HG03558 (cell line): ENCODE measurements at regions not wholly inside any gene's neighbourhood (a gene's known extent, or its start where the extent isn't known, plus 50 kb on each side); places are given as distances from the start of the nearest gene placed in this dataset.

Source experiments
- ATAC-seq: cut with Tn5 transposase; IDR thresholded peaks from one replicate; pipeline ENCODE4 v1.9.1; 2021; ENCODE audit warnings: moderate number of reproducible peaks; ENCODE audit not compliant: unreplicated experiment; ENCODE audit errors: extremely low read depth

DNA sequence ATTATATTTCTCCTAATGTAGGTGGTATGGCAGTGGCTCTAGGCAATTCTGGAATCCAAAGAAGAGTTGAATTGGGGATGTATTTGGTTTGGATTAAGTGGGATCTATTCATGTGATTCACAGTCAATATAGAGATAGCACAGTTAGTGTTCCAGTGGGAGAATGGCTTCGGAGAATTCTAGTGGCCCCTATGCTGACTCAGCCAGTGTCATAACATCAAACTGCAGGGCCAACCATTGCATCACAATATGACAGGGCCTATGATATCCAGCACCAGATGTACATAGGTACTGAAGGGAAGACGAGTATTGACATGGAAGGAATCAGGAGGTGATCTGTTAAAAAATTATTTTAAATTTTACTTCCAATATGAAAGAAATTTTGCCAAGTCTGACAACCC is 302.8 kb upstream of the UBE2E2 start:
- ATAC-seq, result no peak

DNA sequence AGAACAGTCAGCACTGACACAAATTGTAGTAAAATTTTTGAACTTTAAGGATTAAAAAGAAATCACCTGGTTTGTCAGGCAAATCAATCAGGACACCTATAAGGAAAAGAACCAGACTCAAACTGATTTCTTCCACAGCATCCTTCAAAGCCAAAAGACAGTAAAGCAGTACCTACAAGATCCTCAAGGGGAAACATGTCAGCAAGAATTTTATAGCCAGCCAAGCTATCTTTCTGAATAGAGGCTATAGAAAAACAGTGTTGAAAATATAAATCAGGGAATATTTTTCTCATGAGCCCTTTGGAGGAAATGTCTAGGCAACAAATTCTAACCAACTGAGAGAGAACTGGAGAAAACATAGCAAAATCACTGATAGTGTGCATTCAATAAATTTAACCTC is 301.4 kb upstream of the UBE2E2 start:
- ATAC-seq, result no peak

DNA sequence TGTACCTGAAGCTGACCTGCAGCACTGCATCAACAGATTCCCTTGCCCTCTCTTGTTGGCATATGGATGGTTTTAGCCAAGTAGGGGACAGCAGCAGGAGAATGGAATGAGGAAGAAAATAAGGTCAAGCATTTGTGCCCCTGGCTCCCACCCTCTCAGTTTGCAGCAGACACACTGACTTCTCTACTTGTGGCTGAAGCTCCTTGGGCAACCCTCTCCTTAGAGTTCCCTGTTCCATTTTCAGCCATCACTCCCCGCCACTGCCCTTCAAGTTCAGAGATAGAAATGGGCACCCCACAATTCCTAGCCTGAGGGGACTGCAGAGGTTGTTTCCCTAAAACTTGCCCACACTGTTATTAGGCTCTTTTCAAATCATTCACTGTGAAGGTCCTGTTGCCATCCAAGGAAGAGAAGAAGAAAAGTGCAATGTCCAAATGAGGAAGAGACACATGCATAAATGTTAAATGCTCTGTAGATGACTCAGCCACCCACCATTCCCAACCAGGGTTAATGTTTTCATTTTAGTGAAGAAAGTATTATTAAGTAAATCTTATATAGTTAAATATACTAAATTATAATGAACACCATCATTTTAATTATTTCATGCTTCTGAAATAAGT is 295.9 kb upstream of the UBE2E2 start:
- no peak for ATAC-seq

DNA sequence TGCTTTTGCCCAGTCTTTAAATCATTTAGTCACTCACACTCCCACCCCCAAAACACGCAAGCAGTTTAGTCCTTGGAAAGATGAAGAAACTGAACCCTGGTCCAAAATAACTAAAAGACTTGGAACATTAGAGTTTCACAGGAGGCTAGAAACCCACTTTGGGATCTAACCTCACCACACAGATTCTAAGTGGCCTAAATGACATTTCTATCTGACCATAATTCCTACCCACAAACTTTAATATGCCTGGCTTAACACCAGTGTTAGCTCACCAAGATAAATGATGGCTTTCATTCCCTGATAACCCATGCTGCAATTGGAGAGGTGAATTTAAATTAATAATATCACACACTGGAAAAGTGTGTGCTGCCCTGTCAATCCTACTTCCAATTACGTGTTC is 295.3 kb upstream of the UBE2E2 start:
- ATAC-seq, result no peak

DNA sequence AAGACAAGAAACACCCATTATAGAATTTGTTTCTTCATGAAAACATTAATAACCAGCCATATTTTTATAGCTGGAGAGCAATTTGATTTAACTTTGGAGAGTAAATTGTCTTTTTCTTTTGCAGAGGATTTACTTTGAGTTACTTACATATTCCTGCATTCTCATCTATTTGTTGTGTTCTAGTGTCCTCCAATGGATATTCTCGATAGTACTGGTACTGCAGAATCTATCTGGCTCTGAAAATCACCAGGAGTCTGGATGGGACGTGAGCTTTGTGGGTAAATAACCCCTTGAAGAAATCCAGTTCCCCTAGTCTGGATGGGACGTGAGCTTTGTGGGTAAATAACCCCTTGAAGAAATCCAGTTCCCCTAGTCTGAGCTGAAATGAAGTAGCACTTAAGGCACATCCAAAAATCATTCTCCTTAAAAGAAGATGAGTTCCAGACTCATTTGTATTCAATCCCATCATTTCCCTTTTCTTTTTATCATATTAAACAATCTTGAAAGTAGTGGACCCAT is 294.1 kb upstream of the UBE2E2 start:
- no peak for ATAC-seq

DNA sequence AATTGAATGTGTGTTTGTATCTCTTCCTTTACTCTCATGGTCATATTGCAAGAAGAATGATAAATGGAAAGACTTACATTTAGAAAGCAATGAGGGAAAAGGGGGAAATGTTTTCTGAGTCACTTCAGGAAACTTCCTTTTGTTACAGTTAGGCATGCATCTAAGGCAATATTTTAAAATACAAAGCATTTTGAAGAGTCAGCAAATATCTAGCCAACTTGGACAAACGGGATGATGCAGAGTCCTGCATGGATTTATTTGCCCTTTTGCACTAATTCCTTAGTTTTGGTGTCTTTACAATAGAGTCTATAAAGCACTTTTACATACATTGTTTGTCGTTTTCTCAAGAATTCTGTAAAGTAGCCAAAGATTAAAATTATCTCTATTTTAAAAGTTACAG is 286.2 kb upstream of the UBE2E2 start:
- ATAC-seq, result no peak

DNA sequence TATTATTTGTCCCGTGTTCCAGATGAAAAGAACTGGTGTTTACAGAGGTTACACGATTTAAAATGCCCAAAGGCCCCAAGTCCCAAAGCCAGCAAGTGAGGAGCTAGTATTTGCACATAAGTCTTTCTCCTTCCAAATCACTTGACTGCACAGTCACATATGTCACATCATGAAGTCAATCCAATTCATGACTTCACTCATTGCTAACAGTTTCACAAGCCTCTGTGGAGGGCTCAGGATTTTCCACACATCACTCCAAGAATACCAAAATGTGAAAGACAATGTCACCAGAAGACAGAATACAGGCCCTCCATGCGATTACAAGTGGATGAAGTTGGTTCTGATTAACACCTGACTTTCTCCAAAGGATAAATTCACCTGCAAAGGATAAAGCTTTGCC is 283.1 kb upstream of the UBE2E2 start:
- no peak for ATAC-seq

DNA sequence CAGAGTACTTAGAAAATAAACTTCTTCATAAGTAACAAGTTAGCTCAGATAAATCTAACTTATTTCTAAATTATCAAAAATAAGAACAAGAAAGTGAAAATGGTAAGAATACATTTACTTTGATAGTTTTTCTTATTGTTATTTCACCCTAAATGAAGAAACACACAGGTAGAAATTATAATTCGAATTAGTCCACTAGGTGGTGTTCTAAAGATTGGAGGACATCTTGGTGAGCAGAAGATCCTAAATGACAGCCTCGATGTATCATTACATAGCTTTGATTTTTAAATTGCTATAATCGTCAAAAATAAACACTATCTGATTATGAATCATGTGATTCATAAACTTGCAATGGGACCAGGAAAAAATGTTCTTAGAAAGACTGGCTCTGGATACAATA is 280.8 kb upstream of the UBE2E2 start:
- ATAC-seq, result no peak

DNA sequence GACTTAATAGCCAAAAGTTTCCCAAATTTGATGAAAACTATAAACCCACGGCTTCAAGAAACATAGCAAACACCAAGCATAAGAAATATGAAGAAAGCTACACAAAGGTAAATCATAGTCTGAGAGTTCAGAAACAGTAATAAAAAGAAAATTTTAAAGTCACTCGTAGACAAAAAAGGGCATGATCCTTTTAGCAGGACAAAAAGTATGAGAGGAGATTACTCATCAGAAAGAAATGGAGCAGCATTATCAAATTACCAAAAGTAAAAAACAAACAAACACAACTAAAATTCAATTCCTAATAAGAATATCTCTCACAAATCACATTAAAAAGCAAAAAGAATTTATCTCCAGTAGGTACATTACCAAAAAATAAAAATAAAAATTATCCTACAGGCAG is 279.4 kb upstream of the UBE2E2 start:
- ATAC-seq, result no peak

DNA sequence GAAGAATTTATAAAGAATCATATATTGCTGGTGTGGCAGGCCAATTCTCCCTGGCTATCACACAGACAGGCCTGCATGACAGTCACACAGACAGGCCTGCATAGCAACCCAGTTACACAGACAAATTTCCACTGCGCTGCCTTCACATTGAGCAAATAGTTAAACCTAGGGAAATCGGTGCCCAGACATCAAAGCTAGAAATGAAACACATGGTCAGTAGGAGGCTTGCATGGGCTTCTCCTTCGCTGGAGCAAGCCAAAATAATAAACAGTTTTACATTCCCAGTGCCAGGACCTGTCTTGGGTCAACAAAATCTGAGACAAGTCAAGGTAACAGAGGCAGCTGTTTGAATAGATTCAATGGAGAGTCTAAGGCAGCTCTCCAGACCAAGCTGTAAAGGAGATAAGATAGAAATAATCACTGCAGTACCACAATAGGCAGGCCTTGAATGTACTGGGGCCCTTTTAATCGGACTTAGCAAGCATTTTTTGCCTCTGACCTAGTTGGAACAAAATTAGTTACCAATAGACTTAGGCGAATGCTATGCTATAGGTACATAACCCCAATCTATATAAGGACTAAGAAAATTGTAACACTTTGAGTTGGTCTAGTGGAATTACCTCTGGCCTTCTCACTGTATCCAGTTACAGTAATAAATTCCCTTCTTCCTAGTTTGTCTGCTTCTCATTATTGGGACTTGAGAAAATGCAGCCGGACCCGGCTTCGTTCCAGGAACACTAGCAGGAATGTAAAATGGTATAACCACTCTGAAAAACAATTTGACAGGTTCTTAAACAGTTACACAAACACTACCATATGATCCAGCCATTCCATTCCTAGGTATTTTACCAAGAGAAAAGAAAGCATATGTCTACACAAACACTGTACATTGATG is 274.7 kb upstream of the UBE2E2 start:
- no peak for ATAC-seq

DNA sequence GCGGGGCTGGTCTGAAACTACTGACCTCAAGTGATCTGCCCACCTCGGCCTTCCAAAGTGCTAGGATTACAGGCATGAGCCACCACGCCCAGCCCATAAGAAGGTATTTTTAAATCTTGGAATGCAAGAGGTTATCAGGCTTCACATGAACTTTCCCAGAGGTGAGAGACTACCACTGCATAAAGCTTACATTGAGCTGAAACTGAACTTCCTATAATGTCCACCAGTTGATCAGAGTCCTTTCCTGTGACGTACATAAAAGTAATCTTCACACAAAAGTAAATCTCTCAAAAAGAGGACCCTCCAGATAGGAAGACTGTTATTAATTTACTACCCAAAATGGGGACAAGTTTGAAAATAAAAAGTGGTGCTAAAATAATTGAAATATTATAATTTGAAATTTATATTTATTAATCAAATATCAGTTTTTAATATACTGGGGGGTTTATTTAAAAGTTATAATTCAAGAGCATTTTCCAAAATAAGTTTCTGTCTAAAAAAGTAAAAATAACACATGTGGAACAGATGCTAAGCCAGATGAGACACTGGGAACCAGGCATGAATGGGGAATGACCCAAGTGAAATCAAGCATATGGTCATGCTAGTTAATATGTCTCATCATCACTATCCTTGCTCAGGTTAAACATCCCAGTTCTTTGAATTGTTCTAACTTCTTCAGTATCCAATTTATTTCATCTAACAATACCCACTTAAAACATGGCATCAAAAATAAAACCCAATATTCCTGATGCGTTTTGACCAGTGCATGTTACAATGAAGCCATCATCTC is 269.9 kb upstream of the UBE2E2 start:
- ATAC-seq, result no peak

DNA sequence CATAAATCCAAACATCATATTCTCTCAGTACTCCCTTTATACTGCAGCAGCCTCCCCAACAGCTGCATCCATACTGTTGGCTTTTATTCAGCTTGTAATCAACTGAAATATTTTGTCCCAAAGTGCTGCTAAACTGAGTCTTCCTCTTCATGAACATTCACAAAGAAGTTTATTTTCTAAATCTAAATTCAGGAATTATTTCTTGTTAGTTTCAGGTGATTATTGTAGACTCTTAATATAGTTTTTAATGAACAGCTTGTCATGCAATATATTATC is 269.3 kb upstream of the UBE2E2 start:
- no peak for ATAC-seq

DNA sequence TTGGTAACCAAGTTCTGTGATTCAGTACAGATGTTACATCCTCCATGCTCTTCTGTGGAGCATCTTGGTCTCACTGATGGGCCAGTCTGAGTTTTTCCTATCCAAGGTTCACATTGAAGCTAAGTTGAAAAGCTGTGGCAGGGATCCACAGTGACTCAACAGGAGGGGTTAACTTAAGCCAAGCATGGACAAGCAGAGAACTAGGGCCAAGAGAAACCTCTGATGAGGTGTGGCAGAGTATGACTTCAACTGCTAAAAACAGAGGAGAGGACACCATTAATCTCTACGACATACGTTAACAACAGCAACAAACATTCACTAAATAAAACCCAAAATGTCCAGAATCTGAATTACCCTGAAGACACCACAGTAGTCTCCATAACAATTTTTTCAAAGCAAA is 268.1 kb upstream of the UBE2E2 start:
- ATAC-seq, result no peak

DNA sequence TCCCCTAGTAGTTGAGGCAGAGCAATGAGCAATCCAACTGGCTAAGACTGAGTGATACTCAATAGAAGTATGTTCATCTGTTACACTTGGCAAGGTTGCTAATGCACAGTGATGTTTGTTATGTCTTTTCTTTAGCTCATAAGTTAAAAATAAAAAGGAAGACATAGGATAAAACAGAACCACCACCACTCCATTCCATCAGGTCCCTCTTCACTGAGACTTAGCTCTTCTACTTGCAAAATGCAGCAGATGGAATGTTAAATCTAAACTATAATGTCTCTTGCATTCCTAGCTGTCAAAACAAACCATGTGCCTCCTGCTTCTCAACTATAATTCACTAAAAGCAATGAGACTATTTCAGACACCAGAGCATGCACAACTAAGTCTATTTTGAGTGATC is 265.6 kb upstream of the UBE2E2 start:
- ATAC-seq, result no peak

DNA sequence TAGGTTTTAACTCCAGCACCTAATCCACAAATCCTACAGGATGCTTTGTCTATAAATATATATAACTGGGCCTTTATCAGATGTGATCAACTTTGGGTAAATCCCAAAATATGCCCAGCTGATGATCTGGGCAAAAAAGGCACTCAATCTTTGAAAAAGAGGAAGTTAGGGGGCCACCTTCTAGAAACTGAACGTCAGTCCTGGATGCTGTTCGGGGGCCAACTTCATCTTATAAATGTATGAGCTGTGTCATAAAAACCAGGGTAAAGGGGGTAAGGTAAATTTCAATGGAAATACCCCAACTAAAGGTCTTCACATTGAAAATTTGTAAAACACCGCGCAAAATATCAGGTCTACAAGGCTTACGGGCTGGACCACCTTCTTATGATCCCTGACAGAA is 264.4 kb upstream of the UBE2E2 start:
- ATAC-seq, result no peak

DNA sequence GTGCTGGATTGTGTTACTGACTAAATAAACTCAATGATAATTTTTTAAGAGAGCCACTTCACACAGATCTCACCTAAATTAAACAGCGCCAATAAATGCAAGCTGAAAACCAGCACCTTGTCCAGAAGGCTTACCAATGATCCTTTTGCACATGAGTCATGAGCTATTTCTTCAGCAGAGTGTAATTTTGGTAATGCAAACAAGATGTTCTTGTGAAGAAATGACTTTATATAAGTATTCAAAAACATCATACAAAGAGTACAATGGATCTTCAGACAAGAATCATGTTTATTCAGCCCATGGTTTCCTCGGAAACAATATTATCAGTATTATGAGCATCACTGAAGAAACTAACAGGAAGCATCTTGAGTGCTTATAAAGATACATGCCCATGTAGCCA is 263.8 kb upstream of the UBE2E2 start:
- ATAC-seq, result no peak

DNA sequence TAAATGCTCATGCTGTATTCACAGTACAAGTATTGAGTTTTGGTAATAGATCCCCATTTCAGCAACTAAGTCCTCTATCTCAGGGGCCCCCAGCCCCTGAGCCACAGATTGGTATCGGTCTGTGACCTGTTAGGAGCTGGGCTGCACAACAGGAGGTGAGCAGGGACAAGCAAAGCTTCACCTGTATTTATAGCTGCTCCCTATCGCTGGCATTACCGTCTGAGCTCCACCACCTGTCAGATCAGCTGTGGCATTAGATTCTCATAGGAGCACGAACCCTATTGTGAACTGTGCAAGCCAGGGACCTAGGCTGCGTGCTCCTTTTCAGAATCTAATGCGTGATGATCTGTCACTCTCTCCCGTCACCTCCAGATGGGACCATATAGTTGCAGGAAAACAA is 262.8 kb upstream of the UBE2E2 start:
- no peak for ATAC-seq

DNA sequence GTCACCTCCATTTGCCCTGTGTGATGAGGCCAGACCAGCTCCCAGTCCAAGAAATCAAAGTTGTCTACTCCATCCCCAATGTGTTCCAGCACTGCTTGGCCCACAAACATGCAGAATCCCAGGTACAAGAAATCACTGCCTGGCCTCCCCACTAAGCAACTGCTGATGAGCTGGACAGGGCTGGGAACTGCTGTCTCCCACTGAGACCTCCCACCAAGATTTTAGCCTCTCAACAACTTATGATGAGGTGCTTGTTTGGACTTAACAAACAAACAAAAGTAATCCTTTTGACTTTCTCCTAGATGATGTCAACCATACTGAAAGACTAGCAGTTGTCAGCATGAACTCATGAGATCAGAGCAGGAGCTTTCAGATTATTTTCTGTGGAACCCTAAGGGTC is 260.1 kb upstream of the UBE2E2 start:
- ATAC-seq, result no peak

DNA sequence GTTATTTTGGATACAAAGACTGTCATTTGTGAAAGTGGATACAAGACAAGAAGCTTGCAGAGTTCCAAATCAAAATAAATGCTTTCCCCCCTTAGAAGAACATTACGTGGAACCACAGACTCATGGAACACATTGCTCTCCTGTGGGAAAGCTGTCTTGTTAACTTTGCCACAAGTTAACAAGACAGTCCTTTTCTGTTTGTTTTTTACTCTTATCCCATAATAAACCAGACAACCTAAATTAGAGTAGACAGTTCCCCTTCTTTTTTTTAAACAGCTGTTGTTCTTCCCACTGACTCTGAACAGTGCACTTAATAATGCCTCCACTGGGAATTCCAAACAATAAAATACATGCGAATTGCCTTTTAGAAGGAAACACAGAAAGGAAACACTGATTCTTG is 255.3 kb upstream of the UBE2E2 start:
- ATAC-seq, result no peak

DNA sequence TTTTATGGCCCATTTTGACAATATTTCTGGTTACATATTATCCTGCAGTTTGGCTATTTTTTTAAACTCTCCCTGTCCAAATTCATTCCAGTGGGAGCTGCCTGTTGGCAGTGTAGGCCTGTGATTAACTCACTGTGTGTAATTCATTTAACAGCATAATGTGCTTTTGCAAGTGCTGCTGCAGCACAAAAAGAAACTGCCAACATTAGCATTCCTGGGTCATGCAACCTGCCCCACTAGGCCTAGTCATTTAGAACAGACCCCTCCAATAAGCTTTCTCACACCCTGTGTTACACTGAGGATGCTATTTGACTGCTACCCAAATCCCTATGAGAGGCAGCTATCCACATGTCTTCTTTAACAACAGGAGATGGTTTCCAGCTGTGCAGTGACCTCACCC is 251.2 kb upstream of the UBE2E2 start:
- ATAC-seq, result no peak

DNA sequence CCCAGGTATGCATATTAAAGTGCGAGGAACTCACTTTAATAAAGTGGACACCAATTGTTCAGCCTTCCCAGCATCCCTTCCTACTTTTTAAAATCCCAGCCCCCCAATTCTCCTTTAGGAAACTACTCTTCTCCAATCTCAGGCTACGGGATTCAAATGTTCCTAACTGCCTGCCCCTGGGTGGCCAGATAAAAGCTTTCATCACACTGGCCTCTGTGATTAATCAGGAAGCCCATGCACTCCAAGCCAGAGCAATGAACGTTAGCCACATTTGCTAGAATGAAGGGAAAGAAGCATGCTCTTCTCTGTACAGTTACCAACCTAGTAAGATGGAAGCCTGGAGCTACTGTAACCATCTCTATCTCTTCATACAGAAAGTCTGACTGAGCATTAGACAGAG is 250.3 kb upstream of the UBE2E2 start:
- no peak for ATAC-seq
